PC-9 (cell line): ENCODE measurements at regions not wholly inside any gene's neighbourhood (a gene's known extent, or its start where the extent isn't known, plus 50 kb on each side); places are given as distances from the start of the nearest gene placed in this dataset.

Experiments
- BruUV-seq: library from RNA; stranded (reverse); fragments of 400-500 nt; replicated peaks from 2 replicates; lab custom pipeline; 2021; lab: Mats Ljungman, UMichigan
- CTCF ChIA-PET: fragments of 300-600 bp; sonication (Branson Sonifier 250); formaldehyde crosslinking; loops from one replicate; lab custom pipeline; 2022; ENCODE audit warnings: antibody characterized with exemption; lab: Charles Lee
- POLR2A ChIA-PET: fragments of 300-600 bp; sonication (Branson Sonifier 250); formaldehyde crosslinking; loops from one replicate; lab custom pipeline; 2022; ENCODE audit warnings: antibody characterized with exemption; ENCODE audit not compliant: unreplicated experiment; lab: Charles Lee
- DNase-seq, 2 experiments: peaks; one replicate each; pipeline versions ENCODE4 v3.0.0 to v3.0.0-alpha.2; 2015 to 2022; ENCODE audit warnings: mixed read lengths in 1 of 2
- H2AFZ ChIP-seq: fragments of 200-600 bp; sonication (generic); 2 replicates; pipeline ENCODE4 v1.8.1; 2017; ENCODE audit warnings: antibody characterized with exemption
- H3F3A ChIP-seq: fragments of 200-600 bp; sonication (generic); 2 replicates; pipeline ENCODE4 v1.8.1; 2017; ENCODE audit warnings: antibody characterized with exemption, mild to moderate bottlenecking, low read depth; ENCODE audit not compliant: insufficient read depth
- H3K27ac ChIP-seq: fragments of 200-600 bp; sonication (generic); 2 replicates; pipeline ENCODE4 v1.6.1; 2016; ENCODE audit warnings: mixed run types
- H3K27me3 ChIP-seq: fragments of 200-600 bp; sonication (generic); 2 replicates; pipeline ENCODE4 v1.6.1; 2016; ENCODE audit warnings: low read depth, mixed run types; ENCODE audit not compliant: insufficient read depth
- H3K36me3 ChIP-seq: fragments of 200-600 bp; sonication (generic); 2 replicates; pipeline ENCODE4 v1.6.1; 2016; ENCODE audit warnings: low read depth, mixed run types
- H3K4me1 ChIP-seq: fragments of 200-600 bp; sonication (generic); replicated peaks from 2 replicates; pipeline ENCODE4 v1.6.1; 2016; ENCODE audit warnings: mixed run types; ENCODE audit not compliant: insufficient read depth
- H3K4me2 ChIP-seq: fragments of 200-600 bp; sonication (generic); 2 replicates; pipeline ENCODE4 v1.6.1; 2017; ENCODE audit warnings: mixed run types
- H3K4me3 ChIP-seq: fragments of 200-600 bp; sonication (generic); 2 replicates; pipeline ENCODE4 v1.6.1; 2016; ENCODE audit warnings: mixed run types
- H3K79me2 ChIP-seq: fragments of 200-600 bp; sonication (generic); 2 replicates; pipeline ENCODE4 v1.6.1; 2017; ENCODE audit warnings: low read depth, mixed run types
- H3K9me2 ChIP-seq: fragments of 200-600 bp; sonication (generic); 2 replicates; pipeline ENCODE4 v1.8.1; 2017; ENCODE audit warnings: mild to moderate bottlenecking; ENCODE audit not compliant: insufficient read depth
- H3K9me3 ChIP-seq: fragments of 200-600 bp; sonication (generic); 2 replicates; pipeline ENCODE4 v1.8.1; 2016; ENCODE audit warnings: low read depth; ENCODE audit not compliant: insufficient read depth
- H4K20me1 ChIP-seq: fragments of 200-600 bp; sonication (generic); 2 replicates; pipeline ENCODE4 v1.8.1; 2017; ENCODE audit not compliant: insufficient read depth
- EZH2 ChIP-seq: fragments of 200-600 bp; sonication (generic); IDR thresholded peaks from 2 replicates; pipeline ENCODE4 v1.8.0; 2017; ENCODE audit warnings: antibody characterized with exemption, low read depth
- intact Hi-C: fragments of 100-400 bp; cut with micrococcal nuclease; formaldehyde crosslinking; loops from one replicate; pipeline ENCODE4 v1.10.0; 2022; ENCODE audit not compliant: unreplicated experiment
- TF ChIP-seq, protein P1 (sequence below): fragments of 200-600 bp; sonication (generic); conservative IDR thresholded peaks from 2 replicates; pipeline ENCODE4 v1.6.1; 2017; ENCODE audit warnings: mixed run types, antibody characterized with exemption, mild to moderate bottlenecking, moderate library complexity

DNA sequence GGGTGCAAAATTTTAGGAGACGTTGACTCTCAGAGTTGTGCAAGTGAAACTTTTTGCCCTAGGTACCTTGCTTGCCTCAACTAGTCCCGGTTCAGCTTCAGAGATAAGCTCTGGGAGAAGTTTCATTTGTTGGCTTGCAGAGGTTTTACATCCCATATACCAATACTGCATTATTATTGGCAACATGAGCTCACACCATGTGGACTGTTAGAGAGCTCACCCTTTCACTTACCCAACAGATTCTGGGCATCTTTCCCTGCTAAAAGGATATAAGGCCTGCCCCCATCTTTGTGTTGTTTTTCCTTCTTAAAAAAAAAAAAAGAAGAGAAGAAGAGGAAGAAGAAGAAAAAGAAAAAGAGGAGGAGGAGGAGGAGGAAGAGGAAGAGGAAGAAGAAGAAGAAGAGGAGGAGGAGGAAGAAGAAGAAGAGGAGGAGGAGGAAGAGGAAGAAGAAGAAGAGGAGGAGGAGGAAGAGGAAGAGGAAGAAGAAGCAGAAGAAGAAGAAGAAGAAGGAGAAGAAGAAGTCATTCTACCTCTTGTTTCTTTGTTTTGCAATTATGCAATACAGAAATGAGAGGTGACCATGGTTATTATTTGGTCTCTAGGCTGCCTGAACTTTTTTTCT lies 292.6 kb upstream of the IRX3 start:
- ChIA-PET POLR2A (no interaction called here), CTCF (no interaction called here)
- no peak for DNase-seq
- H3K9me2 ChIP-seq, result no peaks in the 10 kb centered on the region
- no peak overlapping the region for H3K27ac ChIP-seq
- H3K36me3 ChIP-seq, result no peaks in the 10 kb centered on the region
- intact Hi-C loops, result no loop called here
- H3K9me3 ChIP-seq, result no peaks in the 10 kb centered on the region
- BruUV-seq, result no TSS peak
- no peaks in the 10 kb centered on the region for H3K79me2 ChIP-seq
- TF ChIP-seq EZH2, result no peak
- TF ChIP-seq, protein P1, sequence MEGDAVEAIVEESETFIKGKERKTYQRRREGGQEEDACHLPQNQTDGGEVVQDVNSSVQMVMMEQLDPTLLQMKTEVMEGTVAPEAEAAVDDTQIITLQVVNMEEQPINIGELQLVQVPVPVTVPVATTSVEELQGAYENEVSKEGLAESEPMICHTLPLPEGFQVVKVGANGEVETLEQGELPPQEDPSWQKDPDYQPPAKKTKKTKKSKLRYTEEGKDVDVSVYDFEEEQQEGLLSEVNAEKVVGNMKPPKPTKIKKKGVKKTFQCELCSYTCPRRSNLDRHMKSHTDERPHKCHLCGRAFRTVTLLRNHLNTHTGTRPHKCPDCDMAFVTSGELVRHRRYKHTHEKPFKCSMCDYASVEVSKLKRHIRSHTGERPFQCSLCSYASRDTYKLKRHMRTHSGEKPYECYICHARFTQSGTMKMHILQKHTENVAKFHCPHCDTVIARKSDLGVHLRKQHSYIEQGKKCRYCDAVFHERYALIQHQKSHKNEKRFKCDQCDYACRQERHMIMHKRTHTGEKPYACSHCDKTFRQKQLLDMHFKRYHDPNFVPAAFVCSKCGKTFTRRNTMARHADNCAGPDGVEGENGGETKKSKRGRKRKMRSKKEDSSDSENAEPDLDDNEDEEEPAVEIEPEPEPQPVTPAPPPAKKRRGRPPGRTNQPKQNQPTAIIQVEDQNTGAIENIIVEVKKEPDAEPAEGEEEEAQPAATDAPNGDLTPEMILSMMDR, result no peak
- H4K20me1 ChIP-seq, result no peaks in the 10 kb centered on the region
- no peaks in the 10 kb centered on the region for H3K27me3 ChIP-seq
- peaks cover 4% of the 10 kb centered on the region; the same call in 1 of the 2 replicates for H3K4me1 ChIP-seq
- H2AFZ ChIP-seq, result no peak overlapping the region
- H3F3A ChIP-seq, result no peaks in the 10 kb centered on the region
- no peak overlapping the region for H3K4me3 ChIP-seq
- H3K4me2 ChIP-seq, result no peak overlapping the region

DNA sequence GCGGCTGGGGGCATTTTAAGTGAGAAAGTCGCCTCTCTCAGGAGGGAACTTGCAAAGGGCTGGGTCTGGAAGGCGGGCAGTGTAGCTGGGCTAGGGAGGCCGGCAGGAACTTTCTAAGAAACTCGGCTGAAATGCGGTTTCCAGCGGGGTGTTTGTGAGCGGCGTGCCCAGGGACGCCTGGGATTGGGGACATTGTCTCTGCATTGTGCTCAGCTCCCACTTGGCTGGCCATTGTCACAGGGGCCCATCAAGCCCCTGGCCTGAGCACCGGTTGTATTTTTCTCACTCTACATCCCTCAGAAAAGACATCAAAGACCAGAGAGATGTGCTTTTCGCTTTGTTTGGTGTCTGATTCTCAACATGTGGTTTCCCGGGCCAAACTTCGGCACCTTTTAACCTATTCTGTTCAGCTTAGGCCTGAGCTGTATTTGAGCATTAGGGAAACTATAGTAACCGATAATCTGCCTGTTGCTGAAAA lies 291.1 kb upstream of the IRX3 start:
- H3K27me3 ChIP-seq, result no peaks in the 10 kb centered on the region
- no peaks in the 10 kb centered on the region for H4K20me1 ChIP-seq
- H3F3A ChIP-seq, result no peaks in the 10 kb centered on the region
- BruUV-seq, result no TSS peak
- no peaks in the 10 kb centered on the region for H3K36me3 ChIP-seq
- intact Hi-C loops, result no loop called here
- no peaks in the 10 kb centered on the region for H3K9me2 ChIP-seq
- no peaks in the 10 kb centered on the region for H3K4me1 ChIP-seq
- no peak for DNase-seq
- no peak overlapping the region for H3K4me2 ChIP-seq
- TF ChIP-seq, protein P1, result no peak
- TF ChIP-seq EZH2, result no peak
- no peaks in the 10 kb centered on the region for H3K9me3 ChIP-seq
- H3K4me3 ChIP-seq, result no peak overlapping the region
- POLR2A ChIA-PET, result no interaction called here
- H2AFZ ChIP-seq, result no peak overlapping the region
- H3K79me2 ChIP-seq, result no peaks in the 10 kb centered on the region
- CTCF ChIA-PET, result no interaction called here
- H3K27ac ChIP-seq, result no peak overlapping the region

GRCh38 chr16:54576785-54577184 lies 290.2 kb upstream of the IRX3 start:
- H4K20me1 ChIP-seq, result no peaks in the 10 kb centered on the region
- TF ChIP-seq, protein P1, result no peak
- no peaks in the 10 kb centered on the region for H3K27me3 ChIP-seq
- DNase-seq, result no peak
- H3K36me3 ChIP-seq, result no peaks in the 10 kb centered on the region
- POLR2A ChIA-PET, result no interaction called here
- no peaks in the 10 kb centered on the region for H3K79me2 ChIP-seq
- BruUV-seq, result no TSS peak
- H3K4me1 ChIP-seq, result no peaks in the 10 kb centered on the region
- no peaks in the 10 kb centered on the region for H3F3A ChIP-seq
- intact Hi-C loops, result no loop called here
- H2AFZ ChIP-seq, result no peak overlapping the region
- CTCF ChIA-PET, result no interaction called here
- no peak overlapping the region for H3K27ac ChIP-seq
- no peaks in the 10 kb centered on the region for H3K9me2 ChIP-seq
- H3K4me2 ChIP-seq, result no peak overlapping the region
- H3K9me3 ChIP-seq, result no peaks in the 10 kb centered on the region
- H3K4me3 ChIP-seq, result no peak overlapping the region
